ENCODE measurements at regions not wholly inside any gene's neighbourhood (a gene's known extent, or its start where the extent isn't known, plus 50 kb on each side); places are given as distances from the start of the nearest gene placed in this dataset.

- CTCF ChIA-PET (ENCODE audit: partially characterized antibody): interaction anchor here (0.9 to 1.3 kb wide), 4 partner anchors 11 to 317 kb away, joined by 3 read pairs; no protein-coding TSS in a partner anchor
Observed at GRCh38 chr1:224533517-224533916, 82.6 kb upstream of the CNIH3 start.

More at GRCh38 chr1:224533517-224533916, 82.6 kb upstream of the CNIH3 start:
- no peak overlapping the region for H3K27ac ChIP-seq (ENCODE audit: low read depth, low read length)
- no peaks in the 10 kb centered on the region for H3K27me3 ChIP-seq (replicated peaks in 1 of 4; ENCODE audit: control insufficient read depth in 3 of 4, extremely low read depth in 1 of 4, insufficient read depth in 3 of 4, low read length in 3 of 4)
- H2BK5ac ChIP-seq (ENCODE audit: low read depth, low read length): no peak overlapping the region
- H3K56ac ChIP-seq (replicated peaks; ENCODE audit: insufficient read length, low read depth, low read length): no peak overlapping the region
- 96% methylated on average over 6 of the region's 6 CpGs; no CpG with 5 or more reads in 1 of the 2 experiments for WGBS, 2 experiments (ENCODE audit: extremely low coverage in 1 of 2, insufficient coverage in 1 of 2, insufficient read length in 1 of 2, insufficient replicate concordance in 2 of 2, low coverage in 1 of 2, low lambda C conversion rate in 2 of 2, missing lambda C conversion rate in 1 of 2)
- H3K23ac ChIP-seq (ENCODE audit: insufficient read length): no peak overlapping the region
- H3K18ac ChIP-seq (ENCODE audit: extremely low read depth, low read length): no peak overlapping the region
- no peaks in the 10 kb centered on the region; a peak in 2 of 8 replicates for H3K36me3 ChIP-seq (ENCODE audit: control insufficient read depth in 2 of 4, insufficient read depth in 4 of 4, low read length in 3 of 4)
- H3K4me2 ChIP-seq (ENCODE audit: insufficient read depth in 1 of 2, low read depth in 2 of 2, low read length in 2 of 2): no peak overlapping the region
- H3K4me1 ChIP-seq (replicated peaks in 1 of 4; ENCODE audit: control insufficient read depth in 3 of 4, insufficient read depth in 4 of 4, low read length in 3 of 4): peaks cover 0 to 4% (median 2%) of the 10 kb centered on the region in 4 experiments; a peak in 2 of 7 replicates
- no peak overlapping the region for H2BK20ac ChIP-seq (ENCODE audit: low read length)
- H3K9me3 ChIP-seq (ENCODE audit: insufficient read depth in 2 of 2, low read depth in 1 of 2, low read length in 1 of 2): peaks cover 0 to 4% of the 10 kb centered on the region in 2 experiments; a peak in 1 of 4 replicates
- H4K8ac ChIP-seq (ENCODE audit: extremely low read depth, insufficient read depth, low read length): no peak overlapping the region
- H3K14ac ChIP-seq (ENCODE audit: insufficient read length): no peak overlapping the region
- no peak overlapping the region for H2AFZ ChIP-seq (ENCODE audit: low read length)
- POLR2A ChIA-PET (ENCODE audit: partially characterized antibody): no interaction called here
- no peak overlapping the region for H2BK120ac ChIP-seq (replicated peaks; ENCODE audit: low read depth, low read length)
- no peaks in the 10 kb centered on the region for H3K79me2 ChIP-seq (ENCODE audit: control insufficient read depth in 1 of 2, insufficient read depth in 2 of 2, low read length in 2 of 2)
- H4K20me1 ChIP-seq (replicated peaks in 1 of 2; ENCODE audit: control insufficient read depth in 1 of 2, insufficient read depth in 2 of 2, low read length in 2 of 2): no peaks in the 10 kb centered on the region
- H2AK5ac ChIP-seq (ENCODE audit: low read depth, low read length): no peak overlapping the region
- H4K91ac ChIP-seq (replicated peaks; ENCODE audit: insufficient read length, low read length): no peak overlapping the region
- H3K9ac ChIP-seq (replicated peaks in 1 of 4; ENCODE audit: extremely low read depth in 1 of 4, low read depth in 3 of 4, low read length in 3 of 4): no peak overlapping the region
- no peak overlapping the region for H4K5ac ChIP-seq (ENCODE audit: insufficient read length, low read depth, low read length)
- no peak for DNase-seq (ENCODE audit: low read depth in 1 of 2, low spot score in 2 of 2)
- no peaks in the 10 kb centered on the region for H3K79me1 ChIP-seq (ENCODE audit: low read depth, low read length)
- no peaks in the 10 kb centered on the region for H3K23me2 ChIP-seq (ENCODE audit: low read depth, low read length)
- H3K4ac ChIP-seq (replicated peaks; ENCODE audit: insufficient read length, low read depth, low read length): no peak overlapping the region
- FAIRE-seq: no peak
- no peak overlapping the region for H2BK12ac ChIP-seq (ENCODE audit: low read depth, low read length)
- H3K4me3 ChIP-seq (ENCODE audit: extremely low read depth in 1 of 4, insufficient read depth in 2 of 4, low read depth in 3 of 4, low read length in 4 of 4): no peak overlapping the region
- no peak overlapping the region for H2BK15ac ChIP-seq (ENCODE audit: low read length)

Measured in H1 (cell line).